HS-5 (cell line): ENCODE measurements at regions not wholly inside any gene's neighbourhood (a gene's known extent, or its start where the extent isn't known, plus 50 kb on each side); places are given as distances from the start of the nearest gene placed in this dataset.
"Not testable (repeated sequence)": the region's sequence is repeated elsewhere in the genome, so short reads cannot be mapped to it uniquely, and the experiment has no call there.

Source experiments
- DNase-seq: peaks from one replicate; pipeline ENCODE4 v3.0.0-alpha.2; 2012; ENCODE audit warnings: low read depth

GRCh38 chr4:124426279-124426678, 286.3 kb downstream of the ANKRD50 start:
- no peak for DNase-seq

- DNase-seq: no peak
Observed at GRCh38 chr4:124427095-124427767, 285.3 kb downstream of the ANKRD50 start.

- no peak for DNase-seq
Observed at GRCh38 chr4:124428648-124429047, 283.9 kb downstream of the ANKRD50 start.

- DNase-seq: no peak
Observed at GRCh38 chr4:124429746-124430250, 282.7 kb downstream of the ANKRD50 start.

- DNase-seq: no peak
Observed at GRCh38 chr4:124431653-124432192, 280.8 kb downstream of the ANKRD50 start.

GRCh38 chr4:124432500-124432899, 280.0 kb downstream of the ANKRD50 start:
- peak; percentile 44 for DNase-seq

GRCh38 chr4:124433044-124433443, 279.5 kb downstream of the ANKRD50 start:
- no peak for DNase-seq

GRCh38 chr4:124433500-124433899, 279.0 kb downstream of the ANKRD50 start:
- DNase-seq: no peak

GRCh38 chr4:124435274-124435950, 277.1 kb downstream of the ANKRD50 start:
- DNase-seq: no peak

GRCh38 chr4:124437853-124438495, 274.6 kb downstream of the ANKRD50 start:
- no peak for DNase-seq

GRCh38 chr4:124445071-124445470, 267.5 kb downstream of the ANKRD50 start:
- DNase-seq: no peak

- no peak for DNase-seq
Observed at GRCh38 chr4:124449881-124450280, 262.7 kb downstream of the ANKRD50 start.

- DNase-seq: no peak
Observed at GRCh38 chr4:124450851-124451250, 261.7 kb downstream of the ANKRD50 start.

GRCh38 chr4:124454772-124455270, 257.7 kb downstream of the ANKRD50 start:
- no peak for DNase-seq

GRCh38 chr4:124455671-124456070, 256.9 kb downstream of the ANKRD50 start:
- DNase-seq: no peak

GRCh38 chr4:124459196-124459940, 253.2 kb downstream of the ANKRD50 start:
- no peak for DNase-seq

- DNase-seq: no peak
Observed at GRCh38 chr4:124459941-124460310, 252.6 kb downstream of the ANKRD50 start.

- DNase-seq: not testable (repeated sequence)
Observed at GRCh38 chr4:124461592-124461991, 250.9 kb downstream of the ANKRD50 start.

GRCh38 chr4:124462954-124463828, 249.3 kb downstream of the ANKRD50 start:
- DNase-seq: no peak

GRCh38 chr4:124464836-124465235, 247.7 kb downstream of the ANKRD50 start:
- no peak for DNase-seq

- no peak for DNase-seq
Observed at GRCh38 chr4:124468360-124468759, 244.2 kb downstream of the ANKRD50 start.
